IMR-90 (cell line): ENCODE measurements at regions not wholly inside any gene's neighbourhood (a gene's known extent, or its start where the extent isn't known, plus 50 kb on each side); places are given as distances from the start of the nearest gene placed in this dataset.

Experiments used
- ATAC-seq: fragments of 200-7000 bp; cut with Tn5 transposase; 2 replicates; pipeline ENCODE4 v1.9.1; 2020; ENCODE audit warnings: low read depth, mild to moderate bottlenecking, moderate library complexity
- BruUV-seq: library from RNA; stranded (reverse); fragments of 400-500 nt; replicated peaks from 2 replicates; lab custom pipeline; 2021; lab: Mats Ljungman, UMichigan
- CTCF ChIA-PET: fragments of 300-600 bp; formaldehyde crosslinking; extraction: SDS; loops from one replicate; lab custom pipeline; 2021; ENCODE audit warnings: antibody characterized with exemption; lab: Yijun Ruan, JAX
- POLR2A ChIA-PET: fragments of 300-600 bp; sonication (Branson Sonifier 250); formaldehyde crosslinking; loops from one replicate; lab custom pipeline; 2022; ENCODE audit warnings: antibody characterized with exemption; ENCODE audit not compliant: unreplicated experiment; lab: Charles Lee
- DNase-seq: peaks from one replicate; pipeline ENCODE4 v3.0.0; 2013
- H2AFZ ChIP-seq: replicated peaks from 2 replicates; pipeline ENCODE3; 2013; ENCODE audit warnings: low read length, mild to moderate bottlenecking; ENCODE audit not compliant: poor library complexity
- H2AK5ac ChIP-seq: 2 replicates; pipeline ENCODE4 v1.6.1; 2013; ENCODE audit warnings: low read depth, low read length, inconsistent platforms
- H2AK9ac ChIP-seq: replicated peaks from 2 replicates; pipeline ENCODE3; 2013; ENCODE audit warnings: mild to moderate bottlenecking, low read depth, low read length, moderate library complexity; ENCODE audit not compliant: poor library complexity
- H2BK120ac ChIP-seq: 2 replicates; pipeline ENCODE4 v1.6.1; 2013; ENCODE audit warnings: low read depth, low read length, inconsistent platforms
- H2BK15ac ChIP-seq: 3 replicates; pipeline ENCODE4 v1.6.1; 2013; ENCODE audit warnings: low read depth, low read length, inconsistent platforms
- H2BK20ac ChIP-seq: 2 replicates; pipeline ENCODE4 v1.6.1; 2013; ENCODE audit warnings: low read depth, mild to moderate bottlenecking, inconsistent platforms, low read length, moderate library complexity
- H2BK5ac ChIP-seq: 2 replicates; pipeline ENCODE4 v1.6.1; 2013; ENCODE audit warnings: mild to moderate bottlenecking, low read depth, low read length, inconsistent platforms; ENCODE audit not compliant: poor library complexity, severe bottlenecking
- H3K14ac ChIP-seq: replicated peaks from 2 replicates; pipeline ENCODE4 v1.6.1; 2013; ENCODE audit warnings: low read depth, low read length, inconsistent platforms
- H3K18ac ChIP-seq: 2 replicates; pipeline ENCODE4 v1.6.1; 2013; ENCODE audit warnings: low read depth, low read length, control low read depth
- H3K23ac ChIP-seq: 2 replicates; pipeline ENCODE4 v1.6.1; 2013; ENCODE audit warnings: low read depth, low read length, inconsistent platforms
- H3K27ac ChIP-seq: 2 replicates; pipeline ENCODE4 v1.5.1; 2013; ENCODE audit warnings: mild to moderate bottlenecking, control low read depth, low read length; ENCODE audit not compliant: insufficient read depth
- H3K27me3 ChIP-seq: 2 replicates; pipeline ENCODE4 v1.6.1; 2013; ENCODE audit warnings: low read length; ENCODE audit not compliant: control insufficient read depth, insufficient read depth
- H3K36me3 ChIP-seq: 2 replicates; pipeline ENCODE4 v1.6.1; 2013; ENCODE audit warnings: low read length, mixed read lengths; ENCODE audit not compliant: control insufficient read depth, insufficient read depth
- H3K4ac ChIP-seq: 2 replicates; pipeline ENCODE4 v1.6.1; 2013; ENCODE audit warnings: low read depth, low read length, inconsistent platforms
- H3K4me1 ChIP-seq: 2 replicates; pipeline ENCODE4 v1.6.1; 2013; ENCODE audit warnings: low read length, mixed read lengths; ENCODE audit not compliant: control insufficient read depth, insufficient read depth
- H3K4me2 ChIP-seq: 2 replicates; pipeline ENCODE4 v1.6.1; 2013; ENCODE audit warnings: low read depth, mild to moderate bottlenecking, control low read depth, low read length, moderate library complexity
- H3K4me3 ChIP-seq: 2 replicates; pipeline ENCODE4 v1.5.1; 2013; ENCODE audit warnings: low read depth, mild to moderate bottlenecking, control low read depth, low read length, moderate library complexity; ENCODE audit not compliant: insufficient read depth
- H3K56ac ChIP-seq: 2 replicates; pipeline ENCODE4 v1.6.1; 2013; ENCODE audit warnings: low read length, inconsistent platforms; ENCODE audit not compliant: insufficient read depth; ENCODE audit errors: extremely low read depth
- H3K79me1 ChIP-seq, 2 experiments: 2 replicates each; pipeline ENCODE4 v1.6.1; 2013; ENCODE audit warnings: low read length in 2 of 2, inconsistent platforms in 1 of 2, low read depth in 1 of 2
- H3K9ac ChIP-seq: 2 replicates; pipeline ENCODE4 v1.6.1; 2013; ENCODE audit warnings: low read depth, low read length, control low read depth
- H3K9me1 ChIP-seq: 2 replicates; pipeline ENCODE4 v1.6.1; 2013; ENCODE audit warnings: low read length, inconsistent platforms; ENCODE audit not compliant: insufficient read depth
- H3K9me3 ChIP-seq: 2 replicates; pipeline ENCODE4 v1.6.1; 2013; ENCODE audit warnings: low read length; ENCODE audit not compliant: control insufficient read depth, insufficient read depth
- H4K20me1 ChIP-seq: 2 replicates; pipeline ENCODE4 v1.6.1; 2013; ENCODE audit warnings: low read length, inconsistent platforms; ENCODE audit not compliant: insufficient read depth
- H4K5ac ChIP-seq: 2 replicates; pipeline ENCODE4 v1.6.1; 2013; ENCODE audit warnings: mild to moderate bottlenecking, low read depth, low read length, control low read depth
- H4K8ac ChIP-seq, 2 experiments: 2 replicates each; pipeline ENCODE4 v1.6.1; 2013; ENCODE audit warnings: low read depth in 2 of 2, low read length in 2 of 2, control low read depth in 1 of 2, inconsistent platforms in 1 of 2
- H4K91ac ChIP-seq: 2 replicates; pipeline ENCODE4 v1.6.1; 2013; ENCODE audit warnings: low read depth, low read length, inconsistent platforms; ENCODE audit not compliant: insufficient read depth
- BHLHE40 ChIP-seq: fragments of 150-350 bp; IDR thresholded peaks from 2 replicates; pipeline ENCODE4 v1.6.1; 2016; ENCODE audit warnings: mild to moderate bottlenecking, low read depth, low read length
- CEBPB ChIP-seq: IDR thresholded peaks from 2 replicates; pipeline ENCODE4 v1.6.1; 2012; ENCODE audit warnings: low read depth, low read length, improper control_type of control experiment
- CHD1 ChIP-seq: IDR thresholded peaks from 2 replicates; pipeline ENCODE4 v1.6.1; 2012; ENCODE audit warnings: low read depth, low read length, improper control_type of control experiment
- FOS ChIP-seq: fragments of 150-350 bp; IDR thresholded peaks from 2 replicates; pipeline ENCODE4 v1.6.1; 2016; ENCODE audit warnings: low read depth, low read length
- MAZ ChIP-seq: IDR thresholded peaks from 2 replicates; pipeline ENCODE4 v1.6.1; 2012; ENCODE audit warnings: low read depth, mild to moderate bottlenecking, low read length, improper control_type of control experiment, moderate library complexity, borderline replicate concordance
- MXI1 ChIP-seq: IDR thresholded peaks from 2 replicates; pipeline ENCODE4 v1.6.1; 2012; ENCODE audit warnings: low read depth, mild to moderate bottlenecking, low read length, moderate library complexity, borderline replicate concordance
- RAD21 ChIP-seq: IDR thresholded peaks from 2 replicates; pipeline ENCODE4 v1.6.1; 2012; ENCODE audit warnings: low read length, improper control_type of control experiment
- RCOR1 ChIP-seq: IDR thresholded peaks from 2 replicates; pipeline ENCODE4 v1.6.1; 2012; ENCODE audit warnings: mild to moderate bottlenecking, low read length, improper control_type of control experiment; ENCODE audit not compliant: insufficient replicate concordance
- SMC3 ChIP-seq: fragments of 150-350 bp; IDR thresholded peaks from 2 replicates; pipeline ENCODE4 v1.6.1; 2016; ENCODE audit warnings: low read depth, mild to moderate bottlenecking, antibody characterized with exemption, low read length, moderate library complexity
- WGBS, 2 experiments: methylation state at CpG; one replicate each; pipeline versions ENCODE4 v1.1.5 to v1.1.7; 2013; ENCODE audit warnings: missing lambda C conversion rate in 2 of 2; ENCODE audit not compliant: insufficient read length in 1 of 2; ENCODE audit errors: extremely low coverage in 2 of 2; 5-methylcytosine and 5-hydroxymethylcytosine counted together
- dilution Hi-C: fragments of 300-500 bp; cut with HindIII; formaldehyde crosslinking; loops from one replicate; pipeline ENCODE4 v1.14.3; 2018; ENCODE audit warnings: low sequenced_read_pairs; ENCODE audit not compliant: unreplicated experiment
- in situ Hi-C: fragments of 300-500 bp; cut with MboI; formaldehyde crosslinking; loops from 3 replicates; pipeline ENCODE4 v1.14.3; 2019; ENCODE audit warnings: low sequenced_read_pairs, inconsistent platforms, mixed read lengths
- intact Hi-C: fragments of 100-400 bp; cut with micrococcal nuclease; formaldehyde crosslinking; loops from 2 replicates; pipeline ENCODE4 v1.10.0; 2022
- TF ChIP-seq, protein P1 (sequence below): conservative IDR thresholded peaks from 2 replicates; pipeline ENCODE4 v1.5.1; 2012; ENCODE audit warnings: mild to moderate bottlenecking, low read depth, low read length, improper control_type of control experiment
- TF ChIP-seq, protein P2 (sequence below): fragments of 150-350 bp; IDR thresholded peaks from 2 replicates; pipeline ENCODE4 v1.6.1; 2017; ENCODE audit warnings: mild to moderate bottlenecking, antibody characterized with exemption, low read length, low read depth
- TF ChIP-seq, protein P3 (sequence below): fragments of 150-350 bp; IDR thresholded peaks from 2 replicates; pipeline ENCODE4 v1.6.1; 2016; ENCODE audit warnings: low read depth, mild to moderate bottlenecking, low read length, moderate library complexity, borderline replicate concordance

DNA sequence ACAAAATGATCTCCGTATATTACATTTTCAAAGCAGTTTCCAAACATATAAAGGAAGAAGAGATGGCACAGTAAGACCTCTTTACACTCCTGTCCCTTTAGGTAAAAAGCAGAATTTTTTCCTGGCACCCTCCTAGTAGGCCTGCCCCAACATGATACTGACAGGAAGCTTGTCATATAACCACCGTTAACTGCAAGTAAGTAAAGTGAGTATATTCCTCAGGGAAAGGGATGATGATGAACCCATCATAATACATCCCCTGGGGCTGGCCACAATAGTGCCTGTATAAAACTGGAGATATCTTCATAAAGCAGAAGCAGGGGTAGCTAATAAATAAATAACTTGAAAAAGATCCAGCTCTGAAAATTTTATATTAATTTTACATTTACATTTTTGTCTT, 893.0 kb downstream of the DIPK2A start:
- H3K79me1 ChIP-seq = no peaks in the 10 kb centered on the region
- H4K20me1 ChIP-seq = no peaks in the 10 kb centered on the region
- no peak overlapping the region for H3K4me2 ChIP-seq
- no peak overlapping the region for H4K8ac ChIP-seq
- ATAC-seq (no peak), DNase-seq (no peak)
- no peak overlapping the region for H2BK15ac ChIP-seq
- no peaks in the 10 kb centered on the region; the same call in 1 of the 2 replicates for H3K9me3 ChIP-seq
- H2BK120ac ChIP-seq = no peak overlapping the region
- CTCF ChIA-PET = no interaction called here
- no peaks in the 10 kb centered on the region for H3K36me3 ChIP-seq
- H3K27ac ChIP-seq = no peak overlapping the region
- no peak overlapping the region for H2AK9ac ChIP-seq
- no peak overlapping the region for H3K4ac ChIP-seq
- no peak overlapping the region for H2BK5ac ChIP-seq
- no peak overlapping the region for H2AK5ac ChIP-seq
- H3K18ac ChIP-seq = no peak overlapping the region
- no peak overlapping the region for H2BK20ac ChIP-seq
- H4K91ac ChIP-seq = no peak overlapping the region
- no peaks in the 10 kb centered on the region for H3K9me1 ChIP-seq
- in situ Hi-C loops (no loop called here), intact Hi-C loops (no loop called here), dilution Hi-C loops (no loop called here)
- no peak overlapping the region for H3K23ac ChIP-seq
- TF ChIP-seq RCOR1 (no peak), MAZ (no peak), MXI1 (no peak), FOS (no peak), CHD1 (no peak), CEBPB (no peak), BHLHE40 (no peak), SMC3 (no peak), RAD21 (no peak)
- TF ChIP-seq, protein P1, sequence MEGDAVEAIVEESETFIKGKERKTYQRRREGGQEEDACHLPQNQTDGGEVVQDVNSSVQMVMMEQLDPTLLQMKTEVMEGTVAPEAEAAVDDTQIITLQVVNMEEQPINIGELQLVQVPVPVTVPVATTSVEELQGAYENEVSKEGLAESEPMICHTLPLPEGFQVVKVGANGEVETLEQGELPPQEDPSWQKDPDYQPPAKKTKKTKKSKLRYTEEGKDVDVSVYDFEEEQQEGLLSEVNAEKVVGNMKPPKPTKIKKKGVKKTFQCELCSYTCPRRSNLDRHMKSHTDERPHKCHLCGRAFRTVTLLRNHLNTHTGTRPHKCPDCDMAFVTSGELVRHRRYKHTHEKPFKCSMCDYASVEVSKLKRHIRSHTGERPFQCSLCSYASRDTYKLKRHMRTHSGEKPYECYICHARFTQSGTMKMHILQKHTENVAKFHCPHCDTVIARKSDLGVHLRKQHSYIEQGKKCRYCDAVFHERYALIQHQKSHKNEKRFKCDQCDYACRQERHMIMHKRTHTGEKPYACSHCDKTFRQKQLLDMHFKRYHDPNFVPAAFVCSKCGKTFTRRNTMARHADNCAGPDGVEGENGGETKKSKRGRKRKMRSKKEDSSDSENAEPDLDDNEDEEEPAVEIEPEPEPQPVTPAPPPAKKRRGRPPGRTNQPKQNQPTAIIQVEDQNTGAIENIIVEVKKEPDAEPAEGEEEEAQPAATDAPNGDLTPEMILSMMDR = no peak
- TF ChIP-seq, protein P2, sequence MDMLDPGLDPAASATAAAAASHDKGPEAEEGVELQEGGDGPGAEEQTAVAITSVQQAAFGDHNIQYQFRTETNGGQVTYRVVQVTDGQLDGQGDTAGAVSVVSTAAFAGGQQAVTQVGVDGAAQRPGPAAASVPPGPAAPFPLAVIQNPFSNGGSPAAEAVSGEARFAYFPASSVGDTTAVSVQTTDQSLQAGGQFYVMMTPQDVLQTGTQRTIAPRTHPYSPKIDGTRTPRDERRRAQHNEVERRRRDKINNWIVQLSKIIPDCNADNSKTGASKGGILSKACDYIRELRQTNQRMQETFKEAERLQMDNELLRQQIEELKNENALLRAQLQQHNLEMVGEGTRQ = no peak
- TF ChIP-seq, protein P3, sequence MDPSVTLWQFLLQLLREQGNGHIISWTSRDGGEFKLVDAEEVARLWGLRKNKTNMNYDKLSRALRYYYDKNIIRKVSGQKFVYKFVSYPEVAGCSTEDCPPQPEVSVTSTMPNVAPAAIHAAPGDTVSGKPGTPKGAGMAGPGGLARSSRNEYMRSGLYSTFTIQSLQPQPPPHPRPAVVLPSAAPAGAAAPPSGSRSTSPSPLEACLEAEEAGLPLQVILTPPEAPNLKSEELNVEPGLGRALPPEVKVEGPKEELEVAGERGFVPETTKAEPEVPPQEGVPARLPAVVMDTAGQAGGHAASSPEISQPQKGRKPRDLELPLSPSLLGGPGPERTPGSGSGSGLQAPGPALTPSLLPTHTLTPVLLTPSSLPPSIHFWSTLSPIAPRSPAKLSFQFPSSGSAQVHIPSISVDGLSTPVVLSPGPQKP = no peak
- no peak overlapping the region for H3K9ac ChIP-seq
- POLR2A ChIA-PET = no interaction called here
- no peaks in the 10 kb centered on the region for H3K4me1 ChIP-seq
- no peak overlapping the region for H3K56ac ChIP-seq
- H3K4me3 ChIP-seq = no peak overlapping the region
- H4K5ac ChIP-seq = no peak overlapping the region
- H2AFZ ChIP-seq = no peak overlapping the region
- no peaks in the 10 kb centered on the region for H3K27me3 ChIP-seq
- no TSS peak for BruUV-seq
- H3K14ac ChIP-seq = no peak overlapping the region
- WGBS, 2 experiments = no CpG with 5 or more reads among the region's 2 CpGs
